RWPE2 (cell line): ENCODE measurements at regions not wholly inside any gene's neighbourhood (a gene's known extent, or its start where the extent isn't known, plus 50 kb on each side); places are given as distances from the start of the nearest gene placed in this dataset.

Experiments used
- ATAC-seq: fragments of 200-7000 bp; cut with Tn5 transposase; 3 replicates; pipeline ENCODE4 v1.9.1; 2021; ENCODE audit warnings: low read depth
- DNase-seq: peaks from one replicate; pipeline ENCODE4 v3.0.0-alpha.2; 2020; ENCODE audit warnings: low spot score
- H3K27ac ChIP-seq: fragments of 450-650 bp; 2 replicates; pipeline ENCODE4 v1.5.1; 2017; ENCODE audit warnings: mild to moderate bottlenecking; ENCODE audit not compliant: poor library complexity, severe bottlenecking
- H3K27me3 ChIP-seq: fragments of 250-450 bp; sonication (Bioruptor Pico); 2 replicates; pipeline ENCODE4 v1.5.1; 2021; ENCODE audit warnings: mild to moderate bottlenecking, moderate library complexity; ENCODE audit not compliant: insufficient read depth, poor library complexity, severe bottlenecking
- H3K36me3 ChIP-seq: fragments of 250-450 bp; sonication (Bioruptor Pico); 2 replicates; pipeline ENCODE4 v1.5.1; 2020; ENCODE audit warnings: low read depth, mild to moderate bottlenecking, moderate library complexity
- H3K4me1 ChIP-seq: fragments of 250-450 bp; sonication (Bioruptor Pico); 2 replicates; pipeline ENCODE4 v1.5.1; 2021; ENCODE audit warnings: mild to moderate bottlenecking, moderate library complexity; ENCODE audit not compliant: insufficient read depth, poor library complexity, severe bottlenecking
- H3K4me3 ChIP-seq: fragments of 250-450 bp; sonication (Bioruptor Pico); 2 replicates; pipeline ENCODE4 v1.5.1; 2021; ENCODE audit warnings: mild to moderate bottlenecking, moderate library complexity; ENCODE audit not compliant: severe bottlenecking
- H3K9me3 ChIP-seq: fragments of 250-450 bp; sonication (Bioruptor Pico); 2 replicates; pipeline ENCODE4 v1.5.1; 2021; ENCODE audit warnings: mild to moderate bottlenecking, moderate library complexity; ENCODE audit not compliant: severe bottlenecking
- CTCF ChIP-seq: fragments of 450-650 bp; IDR thresholded peaks from one replicate; pipeline ENCODE4 v1.5.1; 2017; ENCODE audit warnings: mild to moderate bottlenecking, moderate library complexity; ENCODE audit not compliant: poor library complexity, severe bottlenecking

- DNase-seq (no peak), ATAC-seq (no peak)
- Histone ChIP-seq H3K9me3 (no peaks in the 10 kb centered on the region), H3K4me1 (no peaks in the 10 kb centered on the region), H3K36me3 (no peaks in the 10 kb centered on the region), H3K4me3 (no peak overlapping the region), H3K27ac (no peak overlapping the region), H3K27me3 (no peaks in the 10 kb centered on the region)
- no peak for TF ChIP-seq CTCF
Observed at GRCh38 chr2:115904516-115904915, 1462.1 kb downstream of the DPP10 start.

DNA sequence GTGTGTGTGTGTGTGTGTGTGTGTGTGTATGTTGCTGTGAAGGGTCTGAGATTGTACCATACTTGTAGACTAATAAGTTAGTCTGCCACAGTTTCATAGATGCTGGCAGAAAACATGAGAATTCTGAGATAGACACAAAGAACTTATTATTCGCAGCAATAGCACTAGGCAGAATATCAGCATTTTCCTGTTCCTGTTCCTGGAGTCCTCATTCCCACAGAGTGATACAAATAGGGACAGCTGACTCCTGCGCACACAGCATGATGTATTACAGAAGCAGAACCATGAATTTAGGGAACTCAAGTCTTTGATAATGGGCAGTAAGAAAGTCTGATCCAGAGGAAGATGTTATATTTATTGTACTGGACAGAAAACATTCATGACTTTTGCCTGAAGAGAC lies 1466.3 kb downstream of the DPP10 start:
- Histone ChIP-seq H3K27me3 (no peaks in the 10 kb centered on the region), H3K27ac (no peak overlapping the region), H3K9me3 (no peaks in the 10 kb centered on the region), H3K4me3 (no peak overlapping the region), H3K4me1 (no peaks in the 10 kb centered on the region), H3K36me3 (no peaks in the 10 kb centered on the region)
- TF ChIP-seq CTCF, result no peak
- ATAC-seq (no peak), DNase-seq (no peak)

- no peak for ATAC-seq
- H3K4me3 ChIP-seq, result no peak overlapping the region
- no peak for DNase-seq
- H3K27me3 ChIP-seq, result no peaks in the 10 kb centered on the region
- no peaks in the 10 kb centered on the region for H3K36me3 ChIP-seq
- no peak overlapping the region for H3K27ac ChIP-seq
- no peaks in the 10 kb centered on the region for H3K4me1 ChIP-seq
- TF ChIP-seq CTCF, result peak; percentile 43
- H3K9me3 ChIP-seq, result no peaks in the 10 kb centered on the region
Observed at GRCh38 chr2:115910270-115910669, 1467.8 kb downstream of the DPP10 start.

DNA sequence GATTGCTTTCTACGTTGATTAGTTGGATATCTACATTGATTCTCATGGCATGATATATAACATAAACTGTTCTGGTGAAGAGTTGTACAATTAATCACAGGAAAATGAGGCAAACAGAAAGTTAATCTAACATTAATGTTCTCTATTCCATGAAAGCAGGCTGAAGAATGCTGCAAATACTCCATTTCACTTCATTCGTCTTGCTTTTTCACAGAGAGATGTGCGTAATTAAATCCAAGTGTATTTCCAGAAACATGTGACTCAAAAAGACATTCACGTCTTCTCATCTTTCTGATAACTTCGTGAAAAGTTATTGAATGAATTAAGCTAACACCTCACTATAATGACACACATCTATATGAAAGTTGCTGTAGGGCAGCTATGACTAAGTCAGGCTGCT lies 1471.5 kb downstream of the DPP10 start:
- TF ChIP-seq CTCF, result no peak
- no peak for DNase-seq

GRCh38 chr2:115921541-115921940 lies 1479.1 kb downstream of the DPP10 start:
- DNase-seq, result no peak
- no peak for ATAC-seq
- no peak overlapping the region for H3K27ac ChIP-seq
- no peaks in the 10 kb centered on the region for H3K27me3 ChIP-seq
- H3K9me3 ChIP-seq, result no peaks in the 10 kb centered on the region
- H3K36me3 ChIP-seq, result no peaks in the 10 kb centered on the region
- H3K4me1 ChIP-seq, result no peaks in the 10 kb centered on the region
- no peak for TF ChIP-seq CTCF
- no peak overlapping the region for H3K4me3 ChIP-seq

More for the DNA sequence above, 1471.5 kb downstream of the DPP10 start:
- Histone ChIP-seq H3K9me3 (no peaks in the 10 kb centered on the region), H3K27me3 (no peaks in the 10 kb centered on the region), H3K27ac (no peak overlapping the region), H3K36me3 (no peaks in the 10 kb centered on the region), H3K4me3 (no peak overlapping the region), H3K4me1 (no peaks in the 10 kb centered on the region)
- no peak for ATAC-seq
